ENCODE measurements at regions not wholly inside any gene's neighbourhood (a gene's known extent, or its start where the extent isn't known, plus 50 kb on each side); places are given as distances from the start of the nearest gene placed in this dataset.

DNA sequence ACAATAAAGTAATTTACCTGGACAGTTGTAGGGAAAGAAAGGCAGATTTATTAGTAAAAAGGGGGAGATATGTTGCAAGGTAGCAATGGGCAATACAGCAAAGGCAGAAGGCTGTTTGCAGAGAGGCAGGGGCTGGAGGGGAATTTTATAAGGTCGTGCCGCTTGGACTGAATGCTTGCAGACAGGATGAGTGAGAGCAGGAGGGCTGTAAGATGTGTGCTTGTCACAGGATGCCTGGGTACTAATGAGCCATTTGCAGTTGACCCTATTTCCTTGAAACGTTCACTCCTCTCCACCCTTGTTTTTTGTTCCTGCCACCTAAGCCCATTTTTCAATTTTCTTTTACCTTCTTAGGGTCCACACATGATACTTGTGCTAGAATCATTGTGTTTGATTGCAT is 214.7 kb downstream of the TRAM1L1 start:
- H3K4me1 ChIP-seq = no peaks in the 10 kb centered on the region
- no peak overlapping the region for H3K27ac ChIP-seq
- no peak overlapping the region for H3K4me3 ChIP-seq
- H3K9me3 ChIP-seq = no peaks in the 10 kb centered on the region
- intact Hi-C loops (cut with DNase I; ENCODE audit: low total_unique reads) = no loop called here
- in situ Hi-C loops (cut with MboI; ENCODE audit: low pct_ligation_motif_present in 1 of 4, low pct_unique_long_range_greater_than_20kb in 1 of 4, low sequenced_read_pairs in 3 of 4) = no loop called here
- no peak for DNase-seq
- no peaks in the 10 kb centered on the region for H3K27me3 ChIP-seq
- no peaks in the 10 kb centered on the region for H3K36me3 ChIP-seq
- 39 to 56% methylated on average over 3 of the region's 3 CpGs for WGBS, 2 donors (ENCODE audit: low coverage in 1 of 2)
- TF ChIP-seq, protein P1, sequence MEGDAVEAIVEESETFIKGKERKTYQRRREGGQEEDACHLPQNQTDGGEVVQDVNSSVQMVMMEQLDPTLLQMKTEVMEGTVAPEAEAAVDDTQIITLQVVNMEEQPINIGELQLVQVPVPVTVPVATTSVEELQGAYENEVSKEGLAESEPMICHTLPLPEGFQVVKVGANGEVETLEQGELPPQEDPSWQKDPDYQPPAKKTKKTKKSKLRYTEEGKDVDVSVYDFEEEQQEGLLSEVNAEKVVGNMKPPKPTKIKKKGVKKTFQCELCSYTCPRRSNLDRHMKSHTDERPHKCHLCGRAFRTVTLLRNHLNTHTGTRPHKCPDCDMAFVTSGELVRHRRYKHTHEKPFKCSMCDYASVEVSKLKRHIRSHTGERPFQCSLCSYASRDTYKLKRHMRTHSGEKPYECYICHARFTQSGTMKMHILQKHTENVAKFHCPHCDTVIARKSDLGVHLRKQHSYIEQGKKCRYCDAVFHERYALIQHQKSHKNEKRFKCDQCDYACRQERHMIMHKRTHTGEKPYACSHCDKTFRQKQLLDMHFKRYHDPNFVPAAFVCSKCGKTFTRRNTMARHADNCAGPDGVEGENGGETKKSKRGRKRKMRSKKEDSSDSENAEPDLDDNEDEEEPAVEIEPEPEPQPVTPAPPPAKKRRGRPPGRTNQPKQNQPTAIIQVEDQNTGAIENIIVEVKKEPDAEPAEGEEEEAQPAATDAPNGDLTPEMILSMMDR (IDR thresholded peaks at IDR 0.05) = no peak
- TF ChIP-seq POLR2A (IDR thresholded peaks at IDR 0.05) = no peak
- no peak for TF ChIP-seq POLR2AphosphoS5 (IDR thresholded peaks at IDR 0.05)
- TF ChIP-seq EP300 (IDR thresholded peaks at IDR 0.05; ENCODE audit: low read depth) = no peak

DNA sequence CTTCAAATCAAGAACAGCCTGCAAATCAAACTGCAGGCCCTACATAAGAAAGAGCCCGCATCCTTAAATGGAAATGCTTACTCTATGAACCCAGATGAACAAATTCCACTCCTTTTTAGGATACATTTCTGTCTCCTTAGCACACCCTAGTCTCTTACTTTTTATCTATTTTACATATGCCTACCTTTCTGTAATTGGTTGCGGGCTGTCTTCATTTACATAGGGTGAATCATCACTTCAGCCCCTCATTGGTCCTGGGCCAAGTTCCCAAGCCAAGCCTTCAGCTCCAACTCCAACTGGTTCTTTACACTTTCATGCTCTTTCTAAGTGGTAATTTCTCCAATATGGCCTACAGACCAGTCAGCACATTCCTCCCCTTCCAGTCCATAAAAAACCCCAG is 219.3 kb downstream of the TRAM1L1 start:
- TF ChIP-seq, protein P1 (IDR thresholded peaks at IDR 0.05) = no peak
- TF ChIP-seq POLR2A (IDR thresholded peaks at IDR 0.05) (no peak), EP300 (IDR thresholded peaks at IDR 0.05; ENCODE audit: low read depth) (no peak), POLR2AphosphoS5 (IDR thresholded peaks at IDR 0.05) (no peak)
- Histone ChIP-seq H3K4me1 (no peaks in the 10 kb centered on the region), H3K4me3 (no peak overlapping the region), H3K36me3 (no peaks in the 10 kb centered on the region), H3K27ac (no peak overlapping the region), H3K27me3 (no peaks in the 10 kb centered on the region), H3K9me3 (no peaks in the 10 kb centered on the region)
- DNase-seq = no peak
- intact Hi-C loops (cut with DNase I; ENCODE audit: low total_unique reads) = no loop called here
- in situ Hi-C loops (cut with MboI; ENCODE audit: low pct_ligation_motif_present in 1 of 4, low pct_unique_long_range_greater_than_20kb in 1 of 4, low sequenced_read_pairs in 3 of 4) = no loop called here
- 87 to 100% methylated on average over 2 of the region's 2 CpGs for WGBS, 2 donors (ENCODE audit: low coverage in 1 of 2)

DNA sequence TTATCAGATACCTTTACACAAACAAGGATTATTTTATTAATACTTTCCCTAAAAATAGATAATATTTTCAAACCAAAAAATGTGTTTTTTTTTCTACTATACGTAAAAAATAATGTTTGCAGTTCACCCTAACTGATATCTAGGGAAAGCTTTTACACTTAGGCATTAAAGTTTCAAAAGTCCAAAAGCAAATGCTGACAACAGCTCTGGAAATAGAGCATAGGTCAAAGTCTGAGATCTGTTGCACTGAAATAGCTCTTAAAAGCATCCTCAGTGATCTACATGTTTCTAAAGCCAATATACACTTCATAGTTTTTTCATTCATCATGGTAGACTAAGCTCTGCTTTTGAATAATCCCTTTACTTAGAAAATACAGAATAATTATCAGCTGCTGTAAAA is 222.8 kb downstream of the TRAM1L1 start:
- intact Hi-C loops (cut with DNase I; ENCODE audit: low total_unique reads) (no loop called here), in situ Hi-C loops (cut with MboI; ENCODE audit: low pct_ligation_motif_present in 1 of 4, low pct_unique_long_range_greater_than_20kb in 1 of 4, low sequenced_read_pairs in 3 of 4) (no loop called here)
- WGBS, 2 donors (ENCODE audit: low coverage in 1 of 2) = 42 to 58% methylated on average over 1 of the region's 1 CpG
- DNase-seq = no peak
- no peak overlapping the region for H3K27ac ChIP-seq
- no peaks in the 10 kb centered on the region for H3K9me3 ChIP-seq
- H3K27me3 ChIP-seq = no peaks in the 10 kb centered on the region
- no peak overlapping the region for H3K4me3 ChIP-seq
- H3K4me1 ChIP-seq = no peaks in the 10 kb centered on the region
- H3K36me3 ChIP-seq = no peaks in the 10 kb centered on the region
- TF ChIP-seq POLR2AphosphoS5 (IDR thresholded peaks at IDR 0.05) (no peak), EP300 (IDR thresholded peaks at IDR 0.05; ENCODE audit: low read depth) (no peak), POLR2A (IDR thresholded peaks at IDR 0.05) (no peak)
- TF ChIP-seq, protein P1 (IDR thresholded peaks at IDR 0.05) = no peak

DNA sequence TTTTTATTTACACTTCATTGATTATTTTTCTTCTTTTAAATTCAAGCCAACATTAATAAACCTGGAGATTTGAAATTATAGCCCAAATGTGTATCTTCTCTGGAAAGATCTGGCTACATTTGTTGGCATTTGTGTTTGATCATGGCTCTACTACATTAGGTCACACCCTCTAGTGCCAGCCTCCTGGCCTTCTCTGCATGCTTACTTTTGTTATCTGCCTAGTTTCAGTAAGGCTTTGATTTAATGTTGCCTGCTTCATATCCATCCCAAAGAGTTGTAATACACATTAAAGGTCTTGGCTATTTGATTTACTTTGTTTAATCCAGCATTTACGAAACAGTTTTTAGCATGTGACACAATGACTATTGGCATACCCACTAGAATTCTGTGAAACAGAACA is 224.5 kb downstream of the TRAM1L1 start:
- no peak for DNase-seq
- Histone ChIP-seq H3K4me3 (no peak overlapping the region), H3K27ac (no peak overlapping the region), H3K9me3 (no peaks in the 10 kb centered on the region), H3K4me1 (no peaks in the 10 kb centered on the region), H3K27me3 (no peaks in the 10 kb centered on the region), H3K36me3 (no peaks in the 10 kb centered on the region)
- intact Hi-C loops (cut with DNase I; ENCODE audit: low total_unique reads) (no loop called here), in situ Hi-C loops (cut with MboI; ENCODE audit: low pct_ligation_motif_present in 1 of 4, low pct_unique_long_range_greater_than_20kb in 1 of 4, low sequenced_read_pairs in 3 of 4) (no loop called here)
- WGBS, 2 donors (ENCODE audit: low coverage in 1 of 2) = 95% methylated on average over 1 of the region's 1 CpG; no CpG with 5 or more reads in 1 of the 2 donors
- TF ChIP-seq, protein P1 (IDR thresholded peaks at IDR 0.05) = no peak
- no peak for TF ChIP-seq POLR2A (IDR thresholded peaks at IDR 0.05)
- no peak for TF ChIP-seq EP300 (IDR thresholded peaks at IDR 0.05; ENCODE audit: low read depth)
- TF ChIP-seq POLR2AphosphoS5 (IDR thresholded peaks at IDR 0.05) = no peak

Data from transverse colon (tissue), 4 donors.